ENCODE measurements at regions not wholly inside any gene's neighbourhood (a gene's known extent, or its start where the extent isn't known, plus 50 kb on each side); places are given as distances from the start of the nearest gene placed in this dataset.

- FAIRE-seq = no peak
- no peak for DNase-seq (ENCODE audit: insufficient read length, low spot score)
- TF ChIP-seq CTCF (IDR thresholded peaks at IDR 0.05; ENCODE audit: insufficient read depth, missing control alignments) = no peak
Observed at GRCh38 chr22:22977479-22978200, 90.0 kb downstream of the IGLL5 start.

- no peak for DNase-seq (ENCODE audit: insufficient read length, low spot score)
- no peak for FAIRE-seq
- no peak for TF ChIP-seq CTCF (IDR thresholded peaks at IDR 0.05; ENCODE audit: insufficient read depth, missing control alignments)
Observed at GRCh38 chr22:22978637-22979036, 91.0 kb downstream of the IGLL5 start.

- no peak for TF ChIP-seq CTCF (IDR thresholded peaks at IDR 0.05; ENCODE audit: insufficient read depth, missing control alignments)
- no peak for DNase-seq (ENCODE audit: insufficient read length, low spot score)
- no peak for FAIRE-seq
Observed at GRCh38 chr22:22979121-22979724, 91.1 kb upstream of the GNAZ start.

- TF ChIP-seq CTCF (IDR thresholded peaks at IDR 0.05; ENCODE audit: insufficient read depth, missing control alignments) = no peak
- DNase-seq (ENCODE audit: insufficient read length, low spot score) (no peak), FAIRE-seq (no peak)
Observed at GRCh38 chr22:22979954-22980353, 90.4 kb upstream of the GNAZ start.

- DNase-seq (ENCODE audit: insufficient read length, low spot score) (no peak), FAIRE-seq (no peak)
- no peak for TF ChIP-seq CTCF (IDR thresholded peaks at IDR 0.05; ENCODE audit: insufficient read depth, missing control alignments)
Observed at GRCh38 chr22:22981670-22982571, 88.4 kb upstream of the GNAZ start.

GRCh38 chr22:22982616-22983015, 87.7 kb upstream of the GNAZ start:
- no peak for DNase-seq (ENCODE audit: insufficient read length, low spot score)
- no peak for FAIRE-seq
- no peak for TF ChIP-seq CTCF (IDR thresholded peaks at IDR 0.05; ENCODE audit: insufficient read depth, missing control alignments)
